IPS DF 4.7 (cell line): ENCODE measurements at regions not wholly inside any gene's neighbourhood (a gene's known extent, or its start where the extent isn't known, plus 50 kb on each side); places are given as distances from the start of the nearest gene placed in this dataset.

Experiments
- DNase-seq: peaks from one replicate; pipeline ENCODE4 v3.0.0-alpha.2; 2013; ENCODE audit warnings: low spot score; ENCODE audit errors: extremely low read depth

DNA sequence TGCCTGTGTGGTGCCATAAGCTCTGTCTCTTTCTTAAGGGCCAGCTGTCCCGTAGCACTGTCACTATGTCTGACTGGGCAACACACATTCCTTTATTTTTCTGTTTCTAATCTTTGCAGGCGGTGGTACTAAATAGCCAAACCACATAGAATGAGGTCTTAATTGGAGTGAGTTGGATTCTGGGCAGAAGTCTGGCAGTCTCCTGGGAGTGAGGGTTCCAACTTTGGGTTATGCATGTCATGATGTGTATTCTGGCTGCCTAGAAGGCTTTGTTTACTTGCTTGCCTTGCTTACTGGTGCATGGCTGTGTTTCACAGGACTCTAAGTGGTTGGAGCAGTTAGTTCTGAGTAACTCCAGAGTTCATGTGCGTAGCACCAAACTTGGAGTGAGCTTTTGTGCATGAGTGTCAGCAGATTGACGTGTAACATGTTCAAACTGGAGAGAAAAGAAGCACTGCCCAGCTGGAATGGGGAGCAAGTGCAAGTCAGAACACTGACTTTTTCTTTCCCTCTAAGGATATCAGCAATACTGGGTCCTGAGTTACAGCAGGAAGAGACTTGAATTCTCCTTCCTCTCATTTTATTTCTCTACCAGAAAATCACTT lies 185.8 kb downstream of the PCSK1 start:
- DNase-seq = no peak

DNA sequence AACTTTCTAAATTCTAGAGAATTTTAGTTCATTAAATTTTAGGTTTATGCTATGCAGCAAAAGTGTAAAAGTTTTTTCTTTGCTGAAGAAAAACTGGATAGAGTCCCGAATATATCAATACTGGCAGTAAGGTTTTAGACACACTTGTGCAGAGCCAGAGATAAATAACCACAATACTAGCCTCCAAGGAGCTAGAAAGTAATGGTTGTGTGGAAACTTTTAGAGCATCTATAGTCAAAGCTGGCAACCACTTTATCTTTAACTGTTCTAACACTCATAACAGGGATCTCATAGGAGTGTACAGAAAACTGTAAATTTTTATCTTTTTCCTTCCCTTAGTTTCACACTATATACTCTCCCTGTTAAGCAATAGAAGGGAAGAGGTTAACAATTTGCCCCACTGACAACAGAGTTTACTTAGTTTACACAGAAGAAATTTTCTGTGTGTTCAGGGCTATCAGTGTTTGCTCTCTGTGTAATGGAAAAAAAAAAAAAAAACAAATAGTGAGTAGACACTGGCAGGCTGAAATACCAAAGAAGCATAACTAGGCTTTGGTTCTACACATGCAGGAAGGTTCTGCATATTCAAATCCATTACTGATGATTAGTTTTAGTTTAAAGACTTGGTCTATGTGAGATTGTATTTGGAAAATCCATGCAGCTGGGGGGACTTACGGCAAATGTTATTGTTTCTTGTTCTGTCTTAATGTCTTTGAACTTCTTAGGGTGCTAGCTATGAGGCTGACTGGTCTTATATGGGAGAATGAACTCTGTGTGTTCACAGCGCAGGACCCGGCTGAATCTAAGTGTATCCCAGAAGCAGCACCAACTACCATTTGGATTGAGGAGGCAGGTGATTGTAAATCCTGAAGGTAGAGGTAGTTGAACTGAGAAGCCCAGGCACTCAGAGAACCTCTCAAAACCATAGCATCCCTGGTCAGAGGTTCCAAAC lies 187.6 kb downstream of the PCSK1 start:
- no peak for DNase-seq

DNA sequence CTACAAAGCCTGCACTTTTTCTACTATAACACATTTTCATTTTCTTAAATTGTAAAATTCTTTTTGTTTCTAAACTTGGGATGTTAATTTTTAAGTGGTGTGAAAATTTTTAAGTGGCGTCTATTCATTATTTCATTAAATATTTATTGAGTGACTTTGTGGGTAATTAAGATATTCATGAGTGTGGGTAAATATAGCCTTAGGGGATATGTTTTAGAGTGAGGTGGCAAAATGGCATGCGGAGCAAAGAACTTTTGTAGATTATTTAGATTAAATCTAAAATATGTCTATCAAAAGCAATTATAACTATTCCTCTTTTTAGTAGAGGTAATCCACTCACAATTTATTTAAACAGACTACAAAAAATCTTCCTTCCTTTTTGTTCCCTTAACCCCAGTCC lies 188.4 kb downstream of the PCSK1 start:
- no peak for DNase-seq

DNA sequence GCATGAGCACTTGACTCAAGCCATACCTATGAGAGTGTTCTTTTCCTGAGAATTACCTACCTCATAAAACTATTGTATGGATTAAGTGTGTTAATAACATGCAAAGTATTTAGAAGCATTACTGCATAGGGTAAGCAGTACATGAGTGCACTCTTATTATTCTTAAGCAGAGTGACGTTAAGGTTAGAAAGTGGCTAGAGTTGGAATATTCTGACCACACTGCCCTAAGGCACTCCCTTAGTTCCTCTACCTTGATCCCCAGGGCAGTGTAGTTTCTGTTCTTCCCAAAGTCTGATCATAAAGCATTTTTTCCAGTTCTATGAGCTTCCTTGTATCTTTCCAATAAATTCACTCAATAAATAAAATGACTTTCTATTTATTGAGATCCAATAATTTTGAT lies 189.2 kb downstream of the PCSK1 start:
- no peak for DNase-seq

DNA sequence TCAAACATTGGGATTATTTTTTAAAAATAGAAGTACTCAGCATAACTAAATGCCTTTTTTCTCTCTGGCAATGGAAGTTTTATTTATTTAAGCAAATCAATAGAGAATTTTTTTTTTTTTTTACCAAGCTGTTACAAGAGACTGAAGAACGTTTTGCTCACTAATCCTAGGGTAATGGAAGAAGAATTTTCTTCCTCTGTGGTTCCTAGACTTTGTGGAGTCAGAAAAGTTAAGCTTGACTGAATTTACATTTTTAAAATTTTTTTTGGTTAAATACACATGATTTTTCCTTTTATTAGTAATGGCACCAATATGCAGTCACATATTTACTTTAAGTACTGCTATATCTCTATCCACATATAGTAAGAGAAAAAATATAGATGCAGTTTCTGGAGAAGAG lies 189.8 kb downstream of the PCSK1 start:
- DNase-seq = no peak

DNA sequence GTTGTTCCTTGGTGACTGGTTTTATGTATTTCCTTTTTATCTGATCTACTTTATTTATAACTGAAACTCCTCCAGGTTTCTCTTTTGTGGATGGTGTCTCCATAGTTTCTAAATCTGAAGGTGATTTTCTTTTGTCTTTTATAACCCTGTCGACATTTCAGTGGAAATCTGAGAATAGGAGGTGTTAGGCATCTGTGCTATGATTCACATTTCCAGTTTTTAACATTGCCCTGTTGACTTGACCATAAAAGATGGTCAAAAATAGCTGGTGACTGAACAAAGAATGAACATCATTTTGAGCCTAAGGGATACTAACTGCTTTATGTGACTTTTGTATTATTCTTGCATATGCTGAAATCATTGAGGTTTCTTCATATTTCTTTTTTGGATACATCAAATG lies 190.5 kb downstream of the PCSK1 start:
- no peak for DNase-seq

DNA sequence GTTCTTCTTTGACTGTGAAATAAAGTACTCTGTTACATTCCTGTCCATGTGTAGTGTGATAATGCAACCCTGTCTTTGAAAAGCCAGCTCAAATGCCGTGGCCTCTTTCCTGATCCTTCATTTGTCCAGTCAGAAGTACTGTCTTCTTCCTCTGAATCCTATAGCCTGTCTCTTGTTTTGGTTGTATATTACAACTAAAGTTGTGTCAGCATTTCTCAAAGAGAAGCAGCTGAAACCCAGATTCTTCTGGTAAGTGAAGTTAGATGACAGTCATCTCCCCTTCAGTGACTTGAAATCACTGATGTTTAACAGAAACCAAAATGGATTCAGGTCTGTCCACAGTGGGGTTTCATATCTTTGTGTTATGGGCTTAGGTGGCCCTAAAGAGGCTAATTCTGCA lies 196.2 kb downstream of the PCSK1 start:
- DNase-seq = no peak

DNA sequence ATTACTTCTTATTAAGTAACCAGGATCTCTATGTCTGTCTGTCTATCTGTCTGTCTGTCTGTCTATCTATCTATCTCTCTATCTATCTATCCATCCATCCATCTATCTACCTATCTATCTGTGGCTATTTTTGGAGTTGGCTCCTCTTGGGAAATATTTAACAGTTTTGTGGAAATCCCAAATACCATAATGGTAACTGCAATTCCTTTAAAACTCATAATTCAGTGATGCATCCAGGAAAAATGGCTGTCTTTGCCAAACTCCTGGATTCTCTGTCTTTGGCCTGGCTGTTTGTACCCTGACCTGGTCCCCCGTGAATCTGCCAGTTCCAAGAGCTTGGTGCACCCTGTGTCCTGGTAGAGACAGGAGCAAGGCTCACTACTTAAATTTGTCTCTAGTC lies 197.0 kb downstream of the PCSK1 start:
- no peak for DNase-seq

DNA sequence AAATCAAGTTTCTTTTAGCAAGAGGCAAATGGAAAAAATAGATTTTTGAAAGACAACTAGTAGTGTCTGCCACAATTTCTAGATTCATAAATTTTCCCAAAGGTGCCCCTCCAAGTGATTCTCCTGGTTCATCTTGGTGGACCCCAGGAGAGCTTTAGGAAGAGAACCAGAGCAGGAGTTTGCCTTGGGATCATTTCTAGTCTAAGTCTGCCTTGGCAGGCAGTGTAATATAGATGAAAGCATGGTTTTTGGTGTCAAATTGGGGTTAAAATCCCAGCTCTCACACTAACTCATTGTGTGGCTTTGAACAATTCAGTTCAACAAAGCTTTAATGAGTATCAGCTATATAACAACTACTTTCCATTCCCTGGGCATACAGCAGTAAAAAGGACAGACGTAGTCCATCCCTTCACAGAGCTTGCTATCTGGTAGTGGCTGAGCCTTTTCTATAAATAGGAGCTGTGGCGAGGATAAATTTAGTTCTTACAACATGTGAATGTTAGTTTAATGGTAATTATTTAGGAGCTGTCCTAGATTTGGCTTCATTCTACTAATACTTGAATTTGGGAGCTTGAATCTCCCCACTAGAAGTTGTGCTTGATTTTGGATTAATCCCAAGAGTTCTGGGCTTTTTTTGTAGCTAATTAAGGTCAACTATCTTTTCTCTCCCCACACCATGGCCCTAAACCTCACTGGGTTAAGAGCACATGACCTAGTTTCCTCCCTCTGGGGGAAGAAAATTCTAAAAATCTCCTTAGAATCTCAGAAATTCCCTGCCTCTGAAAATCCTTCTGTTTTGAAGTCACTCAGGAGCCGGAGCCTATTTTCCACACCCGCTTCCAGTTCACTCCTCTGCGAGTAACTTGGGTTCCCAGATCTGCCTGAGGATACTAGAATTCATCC lies 197.8 kb downstream of the PCSK1 start:
- DNase-seq = no peak

DNA sequence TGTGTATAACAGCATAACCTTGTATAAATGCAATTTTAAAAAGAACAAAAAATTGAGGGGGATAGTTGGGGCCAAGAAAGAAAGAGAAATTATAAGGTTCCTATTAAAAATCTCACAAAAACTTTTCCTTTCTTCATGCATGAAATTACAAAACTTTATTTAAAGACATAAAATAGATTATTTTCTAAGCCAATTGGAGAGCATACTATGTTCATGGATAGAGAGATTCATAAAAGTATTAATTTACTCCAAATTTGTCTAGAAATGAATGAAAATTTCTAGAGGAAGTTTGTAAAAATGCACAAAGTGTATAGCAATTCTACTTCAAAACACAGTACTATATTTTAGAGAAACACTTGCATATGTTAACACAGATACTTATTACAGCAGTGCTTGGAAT lies 200.4 kb downstream of the PCSK1 start:
- DNase-seq = no peak

DNA sequence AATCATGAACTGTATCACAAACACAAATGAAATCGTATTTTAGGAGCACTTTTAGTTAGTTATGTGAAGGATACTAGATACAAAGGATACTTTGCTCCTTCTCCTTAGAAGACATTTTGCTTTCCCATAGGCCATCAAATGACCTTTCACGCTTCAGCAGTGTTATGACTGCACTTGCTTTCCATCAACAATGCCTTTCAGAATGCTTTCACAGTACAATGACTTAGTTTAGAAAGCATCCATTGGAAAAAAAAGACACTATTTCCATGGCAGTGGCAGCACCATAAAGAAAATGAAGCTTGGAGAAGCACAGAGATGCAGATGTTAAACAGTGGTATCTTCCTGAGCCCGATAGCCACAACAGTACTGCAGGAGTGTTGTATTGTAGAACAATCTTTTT lies 203.9 kb downstream of the PCSK1 start:
- DNase-seq = no peak

DNA sequence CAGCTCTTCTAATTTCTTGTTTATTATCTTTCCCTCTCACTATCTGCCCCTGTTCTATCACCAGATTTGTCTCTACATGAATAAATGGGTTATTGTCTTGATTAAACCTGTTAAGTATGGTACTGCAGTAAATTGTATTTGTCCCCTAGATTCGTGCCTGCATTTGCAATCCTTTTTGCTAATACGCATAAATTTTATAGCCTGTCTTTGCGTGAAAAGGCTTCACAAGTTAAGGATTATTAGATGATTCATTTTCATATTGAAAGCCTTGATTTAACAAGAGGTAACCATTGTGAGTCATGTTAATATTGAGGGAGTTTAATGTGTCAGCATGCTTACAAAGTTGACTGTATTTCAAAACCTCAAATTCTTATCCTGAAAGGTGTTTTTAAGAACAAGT lies 204.6 kb downstream of the PCSK1 start:
- no peak for DNase-seq

DNA sequence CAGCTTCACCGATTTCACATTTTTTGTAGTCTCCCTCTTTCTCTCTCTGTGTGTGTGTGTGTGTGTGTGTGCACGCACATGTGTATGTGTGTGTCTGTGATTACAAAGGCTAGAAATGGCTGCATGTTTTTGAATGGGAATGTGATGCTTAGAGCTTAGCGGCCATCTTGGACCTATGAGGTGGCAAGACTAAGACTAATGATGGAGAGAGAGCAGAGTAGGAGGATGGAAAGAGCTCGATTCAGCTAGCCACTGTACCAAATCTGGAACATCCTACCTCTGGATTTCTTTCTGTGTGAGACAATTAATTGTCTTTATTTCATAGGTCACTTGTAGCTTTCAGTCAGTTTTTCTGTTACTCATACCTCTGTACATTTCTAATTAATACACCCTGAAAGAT lies 205.1 kb downstream of the PCSK1 start:
- no peak for DNase-seq

DNA sequence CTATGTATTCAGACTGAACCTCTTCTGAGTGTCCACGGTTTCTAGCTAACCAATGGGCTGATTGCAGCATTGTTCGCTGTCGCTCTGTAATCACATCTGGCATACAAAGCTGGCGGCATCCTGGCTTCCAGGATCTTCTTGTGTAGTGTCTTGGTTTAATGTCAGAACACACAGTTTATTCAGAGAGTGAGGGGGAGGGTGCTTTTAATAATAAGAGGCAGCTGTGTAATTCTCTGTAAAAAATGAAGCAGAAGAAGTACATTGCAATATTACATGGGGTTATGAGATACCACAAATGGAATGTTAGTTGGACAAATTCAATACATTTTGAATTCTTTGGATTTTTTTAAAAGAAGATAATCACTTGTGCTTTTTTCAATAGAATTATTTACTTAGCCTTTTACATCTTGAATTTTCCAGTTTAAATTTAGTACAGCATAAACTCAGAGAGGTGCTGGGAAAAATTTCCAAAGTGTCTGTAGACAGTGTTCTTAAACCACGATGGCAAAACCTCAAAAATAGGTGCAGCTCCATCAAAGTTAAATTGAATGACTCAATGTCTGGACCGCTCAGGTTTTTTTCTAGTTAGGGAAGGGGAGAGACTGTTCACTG lies 206.0 kb downstream of the PCSK1 start:
- DNase-seq = no peak

DNA sequence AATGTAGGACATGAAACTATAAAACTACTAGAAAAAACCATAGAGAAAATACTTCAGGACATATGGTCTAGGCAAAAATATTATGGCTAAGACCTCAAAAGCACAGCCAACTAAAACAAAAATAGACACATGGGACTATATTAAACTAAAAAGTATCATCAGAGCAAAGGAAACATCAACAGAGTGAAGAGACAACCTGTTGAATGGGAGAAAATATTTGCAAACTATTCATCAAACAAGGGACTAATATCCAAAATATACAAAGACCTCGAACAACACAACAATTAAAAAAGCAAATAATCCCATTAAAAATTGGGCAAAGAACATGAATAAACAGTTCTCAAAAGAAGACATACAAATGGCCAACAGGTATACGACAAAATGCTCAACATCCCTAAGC lies 210.9 kb downstream of the PCSK1 start:
- DNase-seq = no peak

DNA sequence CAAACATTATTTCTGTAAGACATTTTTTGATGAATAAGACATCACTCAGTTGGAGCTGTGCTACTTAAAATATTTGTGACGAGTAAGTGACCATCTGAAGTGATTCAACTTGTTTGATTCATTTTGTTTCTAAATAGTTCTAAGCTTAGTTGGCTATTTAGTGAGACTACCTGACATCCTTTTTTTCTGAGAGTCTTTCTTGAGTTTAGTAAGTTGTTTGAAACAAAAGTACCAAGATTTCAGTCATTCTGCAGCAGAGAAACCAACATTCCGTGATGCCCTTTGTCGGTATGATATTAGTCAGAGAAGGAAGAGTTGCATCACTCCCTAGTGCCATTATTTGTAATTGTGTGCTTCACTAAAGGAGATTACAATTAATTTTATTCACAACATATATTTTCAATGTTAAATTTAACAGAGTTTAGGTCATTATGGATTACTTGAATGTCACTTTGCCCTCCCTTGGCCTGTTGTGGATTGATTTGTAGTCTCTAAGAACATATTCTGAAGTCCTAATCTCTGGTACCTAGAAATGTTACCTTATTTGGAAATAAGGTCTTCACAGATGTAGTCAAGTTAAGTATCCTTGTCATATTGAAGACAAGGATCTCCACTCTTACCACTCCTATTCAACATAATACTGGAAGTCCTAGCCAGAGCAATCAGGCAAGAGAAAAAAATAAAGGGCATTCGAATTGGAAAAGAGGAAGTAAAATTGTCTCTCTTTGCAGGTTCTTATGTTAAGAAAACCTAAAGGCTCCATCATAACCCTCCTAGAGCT lies 212.2 kb downstream of the PCSK1 start:
- DNase-seq = no peak

DNA sequence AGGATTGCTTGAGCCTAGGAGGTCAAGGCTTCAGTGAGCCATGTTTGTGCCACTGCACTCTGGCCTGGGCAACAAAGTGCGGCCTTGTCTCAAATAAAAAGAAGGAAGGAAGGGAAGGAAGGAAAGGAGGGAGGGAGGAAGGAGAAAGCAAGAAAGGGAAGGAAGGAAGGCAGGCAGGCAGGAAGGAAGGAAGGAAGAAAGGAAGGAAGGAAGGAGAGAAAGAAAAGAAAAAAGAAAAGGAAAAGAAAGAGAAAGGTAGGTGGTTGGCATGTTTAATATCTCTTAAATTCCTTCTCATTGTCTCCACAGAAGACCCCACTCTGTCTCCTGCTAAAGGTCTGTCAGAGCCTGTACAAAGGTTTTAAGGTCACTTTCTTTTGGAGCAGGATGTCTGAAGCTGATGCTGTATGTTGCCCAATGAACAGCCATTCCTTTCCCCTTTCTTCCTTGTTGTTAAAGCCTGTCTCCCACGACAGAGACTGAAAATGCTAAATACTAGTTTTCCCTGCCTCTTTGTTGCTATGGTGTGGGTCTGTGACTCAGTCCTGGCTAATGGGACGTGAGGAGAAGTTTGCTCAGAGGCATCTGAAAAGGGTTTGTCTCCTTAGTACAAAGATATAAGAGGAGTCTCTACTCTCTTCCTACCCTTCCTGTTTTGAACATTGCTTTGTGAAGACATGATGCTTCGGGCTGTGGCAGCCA lies 213.3 kb downstream of the PCSK1 start:
- no peak for DNase-seq

DNA sequence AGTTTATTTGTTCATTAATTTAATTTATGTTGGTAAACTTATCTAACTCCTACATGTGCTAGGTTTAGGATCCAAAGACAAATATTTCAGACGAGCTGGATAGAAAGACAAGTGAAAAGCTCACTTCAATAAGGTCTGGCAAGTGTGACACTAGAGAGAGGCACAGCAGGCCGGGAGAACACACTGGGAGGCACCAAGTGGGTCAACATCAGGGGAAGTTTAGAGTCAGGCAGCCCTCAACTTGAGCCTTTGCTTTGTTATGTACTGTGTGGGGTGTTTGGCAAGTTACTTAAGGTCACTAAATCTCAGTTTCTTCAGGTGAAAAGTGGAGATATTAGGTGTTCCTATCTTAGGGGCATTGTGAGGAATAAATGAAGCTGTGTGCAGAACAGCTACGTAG lies 214.4 kb downstream of the PCSK1 start:
- DNase-seq = no peak

DNA sequence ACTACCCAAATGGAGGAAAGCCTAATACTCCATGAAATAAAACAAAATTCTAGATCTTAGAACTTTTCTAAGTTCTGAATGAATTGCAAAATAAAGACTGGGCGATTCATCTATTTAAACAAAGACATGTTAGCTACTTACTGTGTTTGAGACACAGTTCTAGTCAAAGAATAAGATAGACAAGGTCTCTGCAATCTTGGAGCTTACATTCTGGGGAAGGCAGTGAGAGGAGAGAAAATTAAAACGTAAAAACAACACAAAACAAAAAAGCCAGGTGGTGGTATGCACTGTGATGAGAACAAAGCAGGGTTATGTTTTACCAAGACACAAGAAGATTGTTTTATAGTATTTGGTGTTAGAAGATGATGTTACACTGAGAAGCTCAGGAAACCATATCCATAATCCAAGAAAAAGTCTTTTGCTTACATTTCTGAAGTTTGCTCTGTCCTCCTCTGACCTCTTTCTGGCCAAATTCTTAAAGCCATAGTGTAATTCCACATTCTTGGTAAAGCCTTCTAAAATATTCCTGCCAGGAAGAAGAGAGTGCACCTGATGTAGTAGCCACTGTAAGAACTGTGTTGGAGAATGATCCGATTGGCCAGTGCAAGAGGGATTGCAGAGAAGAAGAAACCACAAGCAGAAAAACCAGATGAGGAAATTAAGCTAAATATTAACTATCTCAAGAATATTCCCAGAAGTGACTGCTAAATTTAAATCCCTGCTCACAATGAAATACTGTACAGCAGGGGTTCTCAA lies 218.4 kb downstream of the PCSK1 start:
- DNase-seq = no peak
